Prostate gland (tissue), 2 donors: ENCODE measurements at regions not wholly inside any gene's neighbourhood (a gene's known extent, or its start where the extent isn't known, plus 50 kb on each side); places are given as distances from the start of the nearest gene placed in this dataset.

ENCODE experiments used
- DNase-seq: peaks from one replicate; pipeline ENCODE4 v3.0.0-alpha.2; 2019; ENCODE audit warnings: low spot score
- H3K27ac ChIP-seq, 2 donors: fragments of 200-600 bp; sonication (generic); 2 replicates each; pipeline ENCODE4 v1.5.1; 2017 to 2019
- H3K27me3 ChIP-seq: fragments of 200-600 bp; sonication (generic); replicated peaks from 2 replicates; pipeline ENCODE4 v1.5.1; 2019; ENCODE audit not compliant: insufficient read depth
- H3K36me3 ChIP-seq, 2 donors: fragments of 200-600 bp; sonication (generic); 1 replicate in 1 of 2; 2 replicates in 1 of 2; pipeline versions ENCODE4 v1.5.1 to v1.8.1; 2017 to 2019
- H3K4me1 ChIP-seq: fragments of 200-600 bp; sonication (generic); replicated peaks from 2 replicates; pipeline ENCODE4 v1.5.1; 2019
- H3K4me3 ChIP-seq, 2 donors: fragments of 200-600 bp; sonication (generic); 2 replicates each; pipeline ENCODE4 v1.5.1; 2017 to 2019
- H3K9me3 ChIP-seq: fragments of 200-600 bp; sonication (generic); 2 replicates; pipeline ENCODE4 v1.5.1; 2017
- POLR2A ChIP-seq: fragments of 450-650 bp; IDR thresholded peaks from one replicate; pipeline ENCODE4 v1.6.1; 2016; ENCODE audit warnings: antibody characterized with exemption, mild to moderate bottlenecking
- POLR2AphosphoS5 ChIP-seq: sonication (generic); formaldehyde crosslinking; IDR thresholded peaks from one replicate; pipeline ENCODE4 v1.6.1; 2017; ENCODE audit warnings: antibody characterized with exemption
- WGBS: methylation state at CpG from one replicate; pipeline ENCODE4 v1.1.5; 2018; 5-methylcytosine and 5-hydroxymethylcytosine counted together
- intact Hi-C: fragments of 100-400 bp; cut with DNase I; formaldehyde crosslinking; loops from one replicate; pipeline ENCODE4 v1.14.2; 2022
- TF ChIP-seq, protein P1 (sequence below), 4 experiments: fragments of 200-600 bp in 2 of 4; fragments of 450-650 bp in 2 of 4; sonication (generic) in 2 of 4; IDR thresholded peaks; 1 replicate in 3 of 4; 2 replicates in 1 of 4; pipeline ENCODE4 v1.5.1; 2016 to 2019; ENCODE audit warnings: antibody characterized with exemption in 4 of 4, mild to moderate bottlenecking in 2 of 4, moderate library complexity in 2 of 4

- intact Hi-C loops = no loop called here
- H3K27me3 ChIP-seq = no peaks in the 10 kb centered on the region
- no peak overlapping the region for H3K4me3 ChIP-seq
- no peak for DNase-seq
- 87% methylated on average over 1 of the region's 1 CpG for WGBS
- no peaks in the 10 kb centered on the region for H3K9me3 ChIP-seq
- no peak overlapping the region for H3K27ac ChIP-seq
- H3K36me3 ChIP-seq = no peaks in the 10 kb centered on the region
- no peak for TF ChIP-seq POLR2A
- TF ChIP-seq, protein P1, sequence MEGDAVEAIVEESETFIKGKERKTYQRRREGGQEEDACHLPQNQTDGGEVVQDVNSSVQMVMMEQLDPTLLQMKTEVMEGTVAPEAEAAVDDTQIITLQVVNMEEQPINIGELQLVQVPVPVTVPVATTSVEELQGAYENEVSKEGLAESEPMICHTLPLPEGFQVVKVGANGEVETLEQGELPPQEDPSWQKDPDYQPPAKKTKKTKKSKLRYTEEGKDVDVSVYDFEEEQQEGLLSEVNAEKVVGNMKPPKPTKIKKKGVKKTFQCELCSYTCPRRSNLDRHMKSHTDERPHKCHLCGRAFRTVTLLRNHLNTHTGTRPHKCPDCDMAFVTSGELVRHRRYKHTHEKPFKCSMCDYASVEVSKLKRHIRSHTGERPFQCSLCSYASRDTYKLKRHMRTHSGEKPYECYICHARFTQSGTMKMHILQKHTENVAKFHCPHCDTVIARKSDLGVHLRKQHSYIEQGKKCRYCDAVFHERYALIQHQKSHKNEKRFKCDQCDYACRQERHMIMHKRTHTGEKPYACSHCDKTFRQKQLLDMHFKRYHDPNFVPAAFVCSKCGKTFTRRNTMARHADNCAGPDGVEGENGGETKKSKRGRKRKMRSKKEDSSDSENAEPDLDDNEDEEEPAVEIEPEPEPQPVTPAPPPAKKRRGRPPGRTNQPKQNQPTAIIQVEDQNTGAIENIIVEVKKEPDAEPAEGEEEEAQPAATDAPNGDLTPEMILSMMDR (IDR thresholded peaks at IDR 0.05) = no peak
- TF ChIP-seq POLR2AphosphoS5 = no peak
- no peaks in the 10 kb centered on the region for H3K4me1 ChIP-seq
These were observed 870.9 kb upstream of the FRG1 start for GRCh38 chr4:189069772-189070171.

- intact Hi-C loops = no loop called here
- Histone ChIP-seq H3K27ac (no peak overlapping the region), H3K9me3 (no peaks in the 10 kb centered on the region), H3K27me3 (no peaks in the 10 kb centered on the region), H3K4me1 (no peaks in the 10 kb centered on the region), H3K4me3 (no peak overlapping the region), H3K36me3 (no peaks in the 10 kb centered on the region)
- DNase-seq = no peak
- no peak for TF ChIP-seq POLR2AphosphoS5
- no peak for TF ChIP-seq POLR2A
- TF ChIP-seq, protein P1 (IDR thresholded peaks at IDR 0.05) = no peak
- 81% methylated on average over 6 of the region's 6 CpGs for WGBS
These were observed 869.4 kb upstream of the FRG1 start for GRCh38 chr4:189071241-189071640.

GRCh38 chr4:189073739-189074138 lies 866.9 kb upstream of the FRG1 start:
- TF ChIP-seq, protein P1 (IDR thresholded peaks at IDR 0.05) = no peak
- TF ChIP-seq POLR2A (no peak), POLR2AphosphoS5 (no peak)
- H3K27ac ChIP-seq = no peak overlapping the region
- H3K36me3 ChIP-seq = no peaks in the 10 kb centered on the region
- no peaks in the 10 kb centered on the region for H3K27me3 ChIP-seq
- H3K9me3 ChIP-seq = no peaks in the 10 kb centered on the region
- intact Hi-C loops = no loop called here
- no peak for DNase-seq
- WGBS = 85% methylated on average over 6 of the region's 6 CpGs
- H3K4me1 ChIP-seq = no peaks in the 10 kb centered on the region
- H3K4me3 ChIP-seq = no peak overlapping the region

DNA sequence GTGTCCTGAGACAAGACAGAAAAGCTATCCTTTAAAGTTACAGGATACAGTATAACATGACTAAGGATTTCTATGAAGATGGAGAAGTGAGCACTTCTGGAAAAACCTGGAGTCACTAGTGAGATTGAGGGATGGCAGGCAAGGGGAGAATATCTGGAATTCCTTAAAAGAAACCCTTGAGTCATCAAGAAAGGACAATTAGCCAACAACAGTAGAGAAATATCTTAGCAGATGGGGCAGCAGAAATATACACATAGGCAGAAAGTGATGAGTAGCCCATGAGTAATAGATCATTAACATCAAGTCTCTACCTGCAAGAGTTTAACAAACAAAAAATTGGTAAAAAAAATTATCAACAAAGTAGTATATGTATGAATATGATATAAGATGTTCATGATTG lies 858.8 kb upstream of the FRG1 start:
- TF ChIP-seq, protein P1 (IDR thresholded peaks at IDR 0.05) = no peak
- no peak for TF ChIP-seq POLR2AphosphoS5
- no peak for TF ChIP-seq POLR2A
- Histone ChIP-seq H3K9me3 (no peaks in the 10 kb centered on the region), H3K27ac (no peak overlapping the region), H3K4me1 (no peaks in the 10 kb centered on the region), H3K4me3 (no peak overlapping the region), H3K36me3 (no peaks in the 10 kb centered on the region), H3K27me3 (no peaks in the 10 kb centered on the region)
- intact Hi-C loops = no loop called here
- no peak for DNase-seq

- H3K27ac ChIP-seq = no peak overlapping the region
- no peak overlapping the region for H3K4me3 ChIP-seq
- H3K27me3 ChIP-seq = no peaks in the 10 kb centered on the region
- TF ChIP-seq, protein P1 (IDR thresholded peaks at IDR 0.05) = no peak
- TF ChIP-seq POLR2AphosphoS5 = no peak
- TF ChIP-seq POLR2A = no peak
- H3K4me1 ChIP-seq = no peaks in the 10 kb centered on the region
- DNase-seq = no peak
- H3K36me3 ChIP-seq = no peaks in the 10 kb centered on the region
- intact Hi-C loops = no loop called here
- H3K9me3 ChIP-seq = no peaks in the 10 kb centered on the region
- 84% methylated on average over 5 of the region's 5 CpGs for WGBS
These were observed 856.9 kb upstream of the FRG1 start for GRCh38 chr4:189083769-189084168.
